Natural killer cell (primary cell): ENCODE measurements at regions not wholly inside any gene's neighbourhood (a gene's known extent, or its start where the extent isn't known, plus 50 kb on each side); places are given as distances from the start of the nearest gene placed in this dataset.

Experiments used
- ATAC-seq, 3 donors: fragments of 150-1000 bp in 2 of 3; fragments of 200-7000 bp in 1 of 3; cut with Tn5 transposase; 1 replicate in 1 of 3; 2 replicates in 2 of 3; pipeline ENCODE4 v1.10.0; 2021; ENCODE audit warnings: mild to moderate bottlenecking in 2 of 3, moderate library complexity in 2 of 3
- DNase-seq, 2 donors: peaks; one replicate each; pipeline versions ENCODE4 v3.0.0 to v3.0.0-alpha.2; 2013 to 2021; ENCODE audit warnings: mixed read lengths in 1 of 2
- H3K27ac ChIP-seq: one replicate; pipeline ENCODE4 v1.5.1; 2013; ENCODE audit warnings: mild to moderate bottlenecking, low read length
- H3K27me3 ChIP-seq: one replicate; pipeline ENCODE4 v1.6.1; 2013; ENCODE audit warnings: low read length; ENCODE audit not compliant: control insufficient read depth, insufficient read depth
- H3K36me3 ChIP-seq: one replicate; pipeline ENCODE4 v1.6.1; 2013; ENCODE audit warnings: low read length; ENCODE audit not compliant: control insufficient read depth, insufficient read depth
- H3K4me1 ChIP-seq: one replicate; pipeline ENCODE4 v1.6.1; 2013; ENCODE audit warnings: low read length; ENCODE audit not compliant: control insufficient read depth, insufficient read depth
- H3K4me3 ChIP-seq: one replicate; pipeline ENCODE4 v1.5.1; 2013; ENCODE audit warnings: low read length
- H3K9me3 ChIP-seq: one replicate; pipeline ENCODE4 v1.6.1; 2013; ENCODE audit warnings: low read length; ENCODE audit not compliant: control insufficient read depth, insufficient read depth
- H3K27ac Mint-ChIP-seq, 2 donors: one replicate each; pipeline ENCODE4 v1.8.0; 2022; ENCODE audit warnings: mild to moderate bottlenecking in 2 of 2, mixed read lengths in 2 of 2, moderate library complexity in 1 of 2
- H3K27me3 Mint-ChIP-seq, 2 donors: one replicate each; pipeline ENCODE4 v1.8.0; 2022; ENCODE audit warnings: low read depth in 2 of 2, mixed read lengths in 2 of 2
- H3K36me3 Mint-ChIP-seq: one replicate; pipeline ENCODE4 v1.8.0; 2022; ENCODE audit warnings: mixed read lengths
- H3K4me1 Mint-ChIP-seq, 2 donors: one replicate each; pipeline ENCODE4 v1.8.0; 2022; ENCODE audit warnings: mixed read lengths in 2 of 2
- H3K4me3 Mint-ChIP-seq: one replicate; pipeline ENCODE4 v1.8.0; 2022; ENCODE audit warnings: mild to moderate bottlenecking, moderate library complexity, mixed read lengths
- H3K9me3 Mint-ChIP-seq, 2 donors: one replicate each; pipeline ENCODE4 v1.8.0; 2022; ENCODE audit warnings: mixed read lengths in 2 of 2
- WGBS: methylation state at CpG from one replicate; pipeline ENCODE4 v1.1.7; 2013; ENCODE audit warnings: missing lambda C conversion rate; ENCODE audit not compliant: insufficient coverage; 5-methylcytosine and 5-hydroxymethylcytosine counted together
- intact Hi-C: fragments of 100-400 bp; cut with micrococcal nuclease; formaldehyde crosslinking; loops from one replicate; pipeline ENCODE4 v1.14.2; 2022
- TF ChIP-seq, protein P1 (sequence below): fragments of 200-600 bp; IDR thresholded peaks from one replicate; pipeline ENCODE4 v1.8.0; 2022; ENCODE audit warnings: antibody characterized with exemption

DNA sequence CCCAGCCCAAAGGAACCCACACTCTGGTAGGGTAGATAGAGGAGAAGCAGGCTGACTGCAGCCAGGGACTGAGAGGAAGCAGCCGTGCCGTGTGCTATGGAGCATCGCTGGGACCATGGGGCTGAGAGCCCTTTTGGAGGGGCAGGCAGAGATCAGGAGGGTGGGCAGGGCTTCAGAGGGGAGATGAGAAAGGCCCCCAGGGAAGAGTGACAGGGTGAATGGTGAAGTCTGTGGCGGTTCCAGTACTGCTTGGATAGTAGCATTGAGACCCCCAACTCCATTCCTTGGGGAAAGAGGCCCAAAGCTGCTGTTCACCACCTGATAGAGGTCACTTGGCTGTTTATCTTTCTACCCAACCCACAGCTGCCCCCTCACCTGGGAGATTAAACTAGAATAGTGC is 80.0 kb upstream of the MRPS22 start:
- Mint-ChIP-seq H3K27me3 (peaks cover 6 to 10% of the 10 kb centered on the region in 2 donors), H3K4me1 (no peaks in the 10 kb centered on the region), H3K9me3 (no peaks in the 10 kb centered on the region), H3K27ac (no peak overlapping the region), H3K36me3 (no peaks in the 10 kb centered on the region), H3K4me3 (no peak overlapping the region)
- Histone ChIP-seq H3K4me1 (no peaks in the 10 kb centered on the region), H3K27me3 (no peaks in the 10 kb centered on the region), H3K36me3 (no peaks in the 10 kb centered on the region), H3K27ac (no peak overlapping the region), H3K4me3 (no peak overlapping the region), H3K9me3 (no peaks in the 10 kb centered on the region)
- ATAC-seq (no peak), DNase-seq (no peak)
- intact Hi-C loops, result no loop called here
- 95% methylated on average over 4 of the region's 4 CpGs for WGBS
- TF ChIP-seq, protein P1, sequence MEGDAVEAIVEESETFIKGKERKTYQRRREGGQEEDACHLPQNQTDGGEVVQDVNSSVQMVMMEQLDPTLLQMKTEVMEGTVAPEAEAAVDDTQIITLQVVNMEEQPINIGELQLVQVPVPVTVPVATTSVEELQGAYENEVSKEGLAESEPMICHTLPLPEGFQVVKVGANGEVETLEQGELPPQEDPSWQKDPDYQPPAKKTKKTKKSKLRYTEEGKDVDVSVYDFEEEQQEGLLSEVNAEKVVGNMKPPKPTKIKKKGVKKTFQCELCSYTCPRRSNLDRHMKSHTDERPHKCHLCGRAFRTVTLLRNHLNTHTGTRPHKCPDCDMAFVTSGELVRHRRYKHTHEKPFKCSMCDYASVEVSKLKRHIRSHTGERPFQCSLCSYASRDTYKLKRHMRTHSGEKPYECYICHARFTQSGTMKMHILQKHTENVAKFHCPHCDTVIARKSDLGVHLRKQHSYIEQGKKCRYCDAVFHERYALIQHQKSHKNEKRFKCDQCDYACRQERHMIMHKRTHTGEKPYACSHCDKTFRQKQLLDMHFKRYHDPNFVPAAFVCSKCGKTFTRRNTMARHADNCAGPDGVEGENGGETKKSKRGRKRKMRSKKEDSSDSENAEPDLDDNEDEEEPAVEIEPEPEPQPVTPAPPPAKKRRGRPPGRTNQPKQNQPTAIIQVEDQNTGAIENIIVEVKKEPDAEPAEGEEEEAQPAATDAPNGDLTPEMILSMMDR, result no peak

GRCh38 chr3:139264375-139264774 is 79.4 kb upstream of the MRPS22 start:
- WGBS, result 74% methylated on average over 3 of the region's 3 CpGs
- TF ChIP-seq, protein P1, result no peak

GRCh38 chr3:139265131-139266016 is 78.4 kb upstream of the MRPS22 start:
- H3K27ac ChIP-seq, result no peak overlapping the region
- no peaks in the 10 kb centered on the region for H3K27me3 ChIP-seq
- Mint-ChIP-seq H3K4me3 (no peak overlapping the region), H3K27me3 (peaks cover 0 to 7% of the 10 kb centered on the region in 2 donors), H3K4me1 (no peaks in the 10 kb centered on the region), H3K36me3 (no peaks in the 10 kb centered on the region), H3K27ac (no peak overlapping the region), H3K9me3 (no peaks in the 10 kb centered on the region)
- H3K4me1 ChIP-seq, result no peaks in the 10 kb centered on the region
- DNase-seq (no peak), ATAC-seq (no peak)
- H3K9me3 ChIP-seq, result no peaks in the 10 kb centered on the region
- intact Hi-C loops, result no loop called here
- TF ChIP-seq, protein P1, result no peak
- WGBS, result 89% methylated on average over 9 of the region's 9 CpGs
- H3K4me3 ChIP-seq, result no peak overlapping the region
- no peaks in the 10 kb centered on the region for H3K36me3 ChIP-seq

More at GRCh38 chr3:139264375-139264774, 79.4 kb upstream of the MRPS22 start:
- Mint-ChIP-seq H3K27ac (no peak overlapping the region), H3K27me3 (peaks cover 5 to 6% of the 10 kb centered on the region in 2 donors), H3K9me3 (no peaks in the 10 kb centered on the region), H3K36me3 (no peaks in the 10 kb centered on the region), H3K4me1 (no peaks in the 10 kb centered on the region), H3K4me3 (no peak overlapping the region)
- H3K27ac ChIP-seq, result no peak overlapping the region
- no peaks in the 10 kb centered on the region for H3K4me1 ChIP-seq
- ATAC-seq (no peak), DNase-seq (no peak)
- H3K4me3 ChIP-seq, result no peak overlapping the region
- H3K9me3 ChIP-seq, result no peaks in the 10 kb centered on the region
- intact Hi-C loops, result no loop called here
- no peaks in the 10 kb centered on the region for H3K36me3 ChIP-seq
- no peaks in the 10 kb centered on the region for H3K27me3 ChIP-seq
